WTC11 (cell line): ENCODE measurements at regions not wholly inside any gene's neighbourhood (a gene's known extent, or its start where the extent isn't known, plus 50 kb on each side); places are given as distances from the start of the nearest gene placed in this dataset.

Experiments
- ATAC-seq: fragments of 200-7000 bp; cut with Tn5 transposase; 2 replicates; pipeline ENCODE4 v1.10.0; 2021; ENCODE audit warnings: mild to moderate bottlenecking, moderate library complexity
- CTCF ChIA-PET: fragments of 300-600 bp; sonication (Branson Sonifier 250); formaldehyde crosslinking; loops from one replicate; lab custom pipeline; 2021; ENCODE audit warnings: antibody characterized with exemption; lab: Charles Lee
- POLR2A ChIA-PET: fragments of 350-600 bp; sonication (Branson Sonifier 250); formaldehyde crosslinking; loops from one replicate; lab custom pipeline; 2021; ENCODE audit warnings: antibody characterized with exemption; lab: Charles Lee
- DNase-seq: peaks from one replicate; pipeline ENCODE4 v3.0.0; 2021; ENCODE audit warnings: low spot score
- H3K27ac Mint-ChIP-seq: 2 replicates; pipeline ENCODE4 v1.8.0; 2021; ENCODE audit warnings: mixed read lengths
- H3K27me3 Mint-ChIP-seq: 2 replicates; pipeline ENCODE4 v1.8.0; 2021; ENCODE audit warnings: low read depth, mild to moderate bottlenecking, moderate library complexity, mixed read lengths
- H3K36me3 Mint-ChIP-seq: 2 replicates; pipeline ENCODE4 v1.8.0; 2021; ENCODE audit warnings: mixed read lengths
- H3K4me1 Mint-ChIP-seq: 2 replicates; pipeline ENCODE4 v1.8.0; 2022; ENCODE audit warnings: mixed read lengths
- H3K4me3 Mint-ChIP-seq: 2 replicates; pipeline ENCODE4 v1.8.0; 2021; ENCODE audit warnings: mild to moderate bottlenecking, moderate library complexity, mixed read lengths
- H3K9me3 Mint-ChIP-seq: 2 replicates; pipeline ENCODE4 v1.8.0; 2021; ENCODE audit warnings: mixed read lengths
- ATF1 ChIP-seq: sonication (generic); formaldehyde crosslinking; IDR thresholded peaks from 2 replicates; pipeline ENCODE4 v1.8.1; 2023; ENCODE audit warnings: mild to moderate bottlenecking, moderate library complexity, missing genetic modification reagents
- CBFB ChIP-seq: sonication (generic); formaldehyde crosslinking; IDR thresholded peaks from 2 replicates; pipeline ENCODE4 v1.8.1; 2022; ENCODE audit warnings: mild to moderate bottlenecking, low read depth, missing genetic modification reagents
- CREB1 ChIP-seq: sonication (generic); formaldehyde crosslinking; IDR thresholded peaks from 2 replicates; pipeline ENCODE4 v1.8.0; 2023; ENCODE audit warnings: mild to moderate bottlenecking, missing genetic modification reagents
- FOXJ3 ChIP-seq: sonication (generic); formaldehyde crosslinking; IDR thresholded peaks from 2 replicates; pipeline ENCODE4 v1.9.0; 2021; ENCODE audit warnings: missing genetic modification reagents, mild to moderate bottlenecking, borderline replicate concordance
- GRHL2 ChIP-seq: fragments of 250-450 bp; sonication (Bioruptor Pico); IDR thresholded peaks from 2 replicates; pipeline ENCODE4 v1.8.0; 2022; ENCODE audit warnings: mild to moderate bottlenecking, moderate library complexity; ENCODE audit not compliant: insufficient replicate concordance, severe bottlenecking
- HMGA2 ChIP-seq: fragments of 250-450 bp; sonication (Bioruptor Pico); IDR thresholded peaks from 2 replicates; pipeline ENCODE4 v1.4.0; 2021; ENCODE audit warnings: mild to moderate bottlenecking, moderate library complexity
- IRF2 ChIP-seq: sonication (generic); formaldehyde crosslinking; IDR thresholded peaks from 2 replicates; pipeline ENCODE4 v1.8.0; 2022; ENCODE audit warnings: low read depth, missing genetic modification reagents, borderline replicate concordance
- NFYB ChIP-seq: sonication (generic); formaldehyde crosslinking; conservative IDR thresholded peaks from 2 replicates; pipeline ENCODE4 v1.8.0; 2022; ENCODE audit warnings: low read depth, missing genetic modification reagents
- SP1 ChIP-seq: sonication (generic); formaldehyde crosslinking; conservative IDR thresholded peaks from 2 replicates; pipeline ENCODE4 v1.8.1; 2022; ENCODE audit warnings: missing genetic modification reagents
- ZNF121 ChIP-seq: sonication (generic); formaldehyde crosslinking; IDR thresholded peaks from 2 replicates; pipeline ENCODE4 v1.8.0; 2023; ENCODE audit warnings: missing genetic modification reagents
- ZNF232 ChIP-seq: sonication (generic); formaldehyde crosslinking; IDR thresholded peaks from 2 replicates; pipeline ENCODE4 v1.8.0; 2022; ENCODE audit warnings: mild to moderate bottlenecking, missing genetic modification reagents
- ZNF671 ChIP-seq: fragments of 250-450 bp; sonication (Bioruptor Pico); IDR thresholded peaks from 2 replicates; pipeline ENCODE4 v1.8.0; 2021; ENCODE audit warnings: mild to moderate bottlenecking
- TF ChIP-seq, protein P1 (sequence below): sonication (generic); formaldehyde crosslinking; IDR thresholded peaks from 2 replicates; pipeline ENCODE4 v1.8.0; 2022; ENCODE audit warnings: mild to moderate bottlenecking, missing genetic modification reagents
- TF ChIP-seq, protein P2 (sequence below): sonication (generic); formaldehyde crosslinking; IDR thresholded peaks from 2 replicates; pipeline ENCODE4 v1.8.0; 2022; ENCODE audit warnings: mild to moderate bottlenecking, missing genetic modification reagents
- TF ChIP-seq, protein P3 (sequence below): sonication (generic); formaldehyde crosslinking; IDR thresholded peaks from 2 replicates; pipeline ENCODE4 v1.8.1; 2022; ENCODE audit warnings: mild to moderate bottlenecking, moderate library complexity, missing genetic modification reagents
- TF ChIP-seq, protein P4 (sequence below): sonication (generic); formaldehyde crosslinking; IDR thresholded peaks from 2 replicates; pipeline ENCODE4 v1.8.1; 2022; ENCODE audit warnings: missing genetic modification reagents, borderline replicate concordance
- TF ChIP-seq, protein P5 (sequence below): sonication (generic); formaldehyde crosslinking; IDR thresholded peaks from 2 replicates; pipeline ENCODE4 v1.8.1; 2023; ENCODE audit warnings: mild to moderate bottlenecking, missing genetic modification reagents
- TF ChIP-seq, protein P6 (sequence below): fragments of 250-450 bp; sonication (Bioruptor Pico); IDR thresholded peaks from 2 replicates; pipeline ENCODE4 v1.9.0; 2021; ENCODE audit warnings: moderate library complexity, mild to moderate bottlenecking, inconsistent platforms, borderline replicate concordance
- TF ChIP-seq, protein P7 (sequence below): sonication (generic); formaldehyde crosslinking; IDR thresholded peaks from 2 replicates; pipeline ENCODE4 v1.8.1; 2023; ENCODE audit warnings: mild to moderate bottlenecking, moderate library complexity, missing genetic modification reagents

DNA sequence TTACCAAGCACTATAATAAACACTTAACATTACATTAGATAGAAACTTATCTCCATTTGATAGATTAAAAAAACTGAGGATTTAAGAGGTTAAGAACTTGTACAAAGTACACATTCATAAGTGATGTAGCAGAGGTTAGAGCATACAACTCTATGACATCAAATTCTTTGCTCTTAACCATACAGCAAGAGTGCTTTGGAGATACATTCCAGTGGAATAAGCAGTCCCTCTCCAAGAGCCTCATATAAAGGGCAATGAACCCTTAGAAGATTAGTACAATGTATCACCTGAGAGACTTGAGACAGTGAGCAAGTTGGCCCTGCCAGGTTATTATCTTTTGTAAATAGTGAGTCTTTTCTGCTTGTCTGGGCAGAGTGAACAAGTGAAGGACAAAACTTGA, 600.4 kb upstream of the CT83 start:
- TF ChIP-seq, protein P1, sequence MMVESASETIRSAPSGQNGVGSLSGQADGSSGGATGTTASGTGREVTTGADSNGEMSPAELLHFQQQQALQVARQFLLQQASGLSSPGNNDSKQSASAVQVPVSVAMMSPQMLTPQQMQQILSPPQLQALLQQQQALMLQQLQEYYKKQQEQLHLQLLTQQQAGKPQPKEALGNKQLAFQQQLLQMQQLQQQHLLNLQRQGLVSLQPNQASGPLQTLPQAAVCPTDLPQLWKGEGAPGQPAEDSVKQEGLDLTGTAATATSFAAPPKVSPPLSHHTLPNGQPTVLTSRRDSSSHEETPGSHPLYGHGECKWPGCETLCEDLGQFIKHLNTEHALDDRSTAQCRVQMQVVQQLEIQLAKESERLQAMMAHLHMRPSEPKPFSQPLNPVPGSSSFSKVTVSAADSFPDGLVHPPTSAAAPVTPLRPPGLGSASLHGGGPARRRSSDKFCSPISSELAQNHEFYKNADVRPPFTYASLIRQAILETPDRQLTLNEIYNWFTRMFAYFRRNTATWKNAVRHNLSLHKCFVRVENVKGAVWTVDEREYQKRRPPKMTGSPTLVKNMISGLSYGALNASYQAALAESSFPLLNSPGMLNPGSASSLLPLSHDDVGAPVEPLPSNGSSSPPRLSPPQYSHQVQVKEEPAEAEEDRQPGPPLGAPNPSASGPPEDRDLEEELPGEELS (CRISPR knock-in tag), result no peak
- TF ChIP-seq CREB1 (CRISPR knock-in tag) (no peak), CBFB (CRISPR knock-in tag) (no peak), NFYB (CRISPR knock-in tag) (no peak), IRF2 (CRISPR knock-in tag) (no peak), GRHL2 (CRISPR knock-in tag) (no peak)
- TF ChIP-seq, protein P2, sequence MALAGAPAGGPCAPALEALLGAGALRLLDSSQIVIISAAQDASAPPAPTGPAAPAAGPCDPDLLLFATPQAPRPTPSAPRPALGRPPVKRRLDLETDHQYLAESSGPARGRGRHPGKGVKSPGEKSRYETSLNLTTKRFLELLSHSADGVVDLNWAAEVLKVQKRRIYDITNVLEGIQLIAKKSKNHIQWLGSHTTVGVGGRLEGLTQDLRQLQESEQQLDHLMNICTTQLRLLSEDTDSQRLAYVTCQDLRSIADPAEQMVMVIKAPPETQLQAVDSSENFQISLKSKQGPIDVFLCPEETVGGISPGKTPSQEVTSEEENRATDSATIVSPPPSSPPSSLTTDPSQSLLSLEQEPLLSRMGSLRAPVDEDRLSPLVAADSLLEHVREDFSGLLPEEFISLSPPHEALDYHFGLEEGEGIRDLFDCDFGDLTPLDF (CRISPR knock-in tag), result no peak
- TF ChIP-seq, protein P3, sequence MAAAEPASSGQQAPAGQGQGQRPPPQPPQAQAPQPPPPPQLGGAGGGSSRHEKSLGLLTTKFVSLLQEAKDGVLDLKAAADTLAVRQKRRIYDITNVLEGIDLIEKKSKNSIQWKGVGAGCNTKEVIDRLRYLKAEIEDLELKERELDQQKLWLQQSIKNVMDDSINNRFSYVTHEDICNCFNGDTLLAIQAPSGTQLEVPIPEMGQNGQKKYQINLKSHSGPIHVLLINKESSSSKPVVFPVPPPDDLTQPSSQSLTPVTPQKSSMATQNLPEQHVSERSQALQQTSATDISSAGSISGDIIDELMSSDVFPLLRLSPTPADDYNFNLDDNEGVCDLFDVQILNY (CRISPR knock-in tag), result no peak
- TF ChIP-seq, all 79 proteins: peak for 0
- DNase-seq (no peak), ATAC-seq (no peak)
- no peak overlapping the region for H3K27ac Mint-ChIP-seq
- ChIA-PET POLR2A (no interaction called here), CTCF (no interaction called here)
- no peaks in the 10 kb centered on the region for H3K27me3 Mint-ChIP-seq
- H3K36me3 Mint-ChIP-seq, result no peaks in the 10 kb centered on the region
- no peaks in the 10 kb centered on the region; the same call in 1 of the 2 replicates for H3K9me3 Mint-ChIP-seq
- no peak overlapping the region for H3K4me3 Mint-ChIP-seq
- H3K4me1 Mint-ChIP-seq, result no peaks in the 10 kb centered on the region

DNA sequence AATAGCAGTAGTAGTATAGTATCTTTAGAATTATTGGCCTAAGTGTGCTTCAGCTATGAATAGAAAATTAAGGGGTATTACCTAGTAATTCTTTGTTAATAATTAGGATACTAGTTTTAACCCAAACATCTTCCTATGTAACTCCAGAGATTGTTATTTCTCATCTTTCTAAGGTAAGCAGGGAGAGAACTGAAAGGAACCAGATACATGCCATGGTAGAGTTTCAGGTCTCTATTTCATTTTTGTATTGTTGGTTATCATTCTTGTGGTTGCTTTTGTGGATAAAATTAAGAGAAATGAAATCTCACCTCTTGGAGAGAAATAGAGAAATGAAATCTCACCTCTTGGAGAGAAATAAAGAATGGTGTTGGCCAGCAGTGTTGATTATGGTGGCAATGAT, 597.1 kb upstream of the CT83 start:
- H3K27me3 Mint-ChIP-seq, result no peaks in the 10 kb centered on the region
- ChIA-PET CTCF (no interaction called here), POLR2A (no interaction called here)
- DNase-seq, result no peak
- no peak for TF ChIP-seq SP1 (CRISPR knock-in tag)
- TF ChIP-seq ZNF121 (CRISPR knock-in tag), result no peak
- TF ChIP-seq, protein P2 (CRISPR knock-in tag), result no peak
- TF ChIP-seq, protein P4, sequence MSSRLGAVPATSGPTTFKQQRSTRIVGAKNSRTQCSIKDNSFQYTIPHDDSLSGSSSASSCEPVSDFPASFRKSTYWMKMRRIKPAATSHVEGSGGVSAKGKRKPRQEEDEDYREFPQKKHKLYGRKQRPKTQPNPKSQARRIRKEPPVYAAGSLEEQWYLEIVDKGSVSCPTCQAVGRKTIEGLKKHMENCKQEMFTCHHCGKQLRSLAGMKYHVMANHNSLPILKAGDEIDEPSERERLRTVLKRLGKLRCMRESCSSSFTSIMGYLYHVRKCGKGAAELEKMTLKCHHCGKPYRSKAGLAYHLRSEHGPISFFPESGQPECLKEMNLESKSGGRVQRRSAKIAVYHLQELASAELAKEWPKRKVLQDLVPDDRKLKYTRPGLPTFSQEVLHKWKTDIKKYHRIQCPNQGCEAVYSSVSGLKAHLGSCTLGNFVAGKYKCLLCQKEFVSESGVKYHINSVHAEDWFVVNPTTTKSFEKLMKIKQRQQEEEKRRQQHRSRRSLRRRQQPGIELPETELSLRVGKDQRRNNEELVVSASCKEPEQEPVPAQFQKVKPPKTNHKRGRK (CRISPR knock-in tag), result no peak
- TF ChIP-seq NFYB (CRISPR knock-in tag), result no peak
- TF ChIP-seq, protein P5, sequence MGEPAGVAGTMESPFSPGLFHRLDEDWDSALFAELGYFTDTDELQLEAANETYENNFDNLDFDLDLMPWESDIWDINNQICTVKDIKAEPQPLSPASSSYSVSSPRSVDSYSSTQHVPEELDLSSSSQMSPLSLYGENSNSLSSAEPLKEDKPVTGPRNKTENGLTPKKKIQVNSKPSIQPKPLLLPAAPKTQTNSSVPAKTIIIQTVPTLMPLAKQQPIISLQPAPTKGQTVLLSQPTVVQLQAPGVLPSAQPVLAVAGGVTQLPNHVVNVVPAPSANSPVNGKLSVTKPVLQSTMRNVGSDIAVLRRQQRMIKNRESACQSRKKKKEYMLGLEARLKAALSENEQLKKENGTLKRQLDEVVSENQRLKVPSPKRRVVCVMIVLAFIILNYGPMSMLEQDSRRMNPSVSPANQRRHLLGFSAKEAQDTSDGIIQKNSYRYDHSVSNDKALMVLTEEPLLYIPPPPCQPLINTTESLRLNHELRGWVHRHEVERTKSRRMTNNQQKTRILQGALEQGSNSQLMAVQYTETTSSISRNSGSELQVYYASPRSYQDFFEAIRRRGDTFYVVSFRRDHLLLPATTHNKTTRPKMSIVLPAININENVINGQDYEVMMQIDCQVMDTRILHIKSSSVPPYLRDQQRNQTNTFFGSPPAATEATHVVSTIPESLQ (CRISPR knock-in tag), result no peak
- TF ChIP-seq ATF1, result no peak
- TF ChIP-seq, protein P6, sequence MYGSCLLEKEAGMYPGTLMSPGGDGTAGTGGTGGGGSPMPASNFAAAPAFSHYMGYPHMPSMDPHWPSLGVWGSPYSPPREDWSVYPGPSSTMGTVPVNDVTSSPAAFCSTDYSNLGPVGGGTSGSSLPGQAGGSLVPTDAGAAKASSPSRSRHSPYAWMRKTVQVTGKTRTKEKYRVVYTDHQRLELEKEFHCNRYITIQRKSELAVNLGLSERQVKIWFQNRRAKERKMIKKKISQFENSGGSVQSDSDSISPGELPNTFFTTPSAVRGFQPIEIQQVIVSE (CRISPR knock-in tag), result no peak
- TF ChIP-seq ZNF232, result no peak
- no peak for TF ChIP-seq FOXJ3 (CRISPR knock-in tag)
- TF ChIP-seq, protein P1 (CRISPR knock-in tag), result no peak
- TF ChIP-seq ZNF671 (CRISPR knock-in tag), result no peak
- TF ChIP-seq, protein P7, sequence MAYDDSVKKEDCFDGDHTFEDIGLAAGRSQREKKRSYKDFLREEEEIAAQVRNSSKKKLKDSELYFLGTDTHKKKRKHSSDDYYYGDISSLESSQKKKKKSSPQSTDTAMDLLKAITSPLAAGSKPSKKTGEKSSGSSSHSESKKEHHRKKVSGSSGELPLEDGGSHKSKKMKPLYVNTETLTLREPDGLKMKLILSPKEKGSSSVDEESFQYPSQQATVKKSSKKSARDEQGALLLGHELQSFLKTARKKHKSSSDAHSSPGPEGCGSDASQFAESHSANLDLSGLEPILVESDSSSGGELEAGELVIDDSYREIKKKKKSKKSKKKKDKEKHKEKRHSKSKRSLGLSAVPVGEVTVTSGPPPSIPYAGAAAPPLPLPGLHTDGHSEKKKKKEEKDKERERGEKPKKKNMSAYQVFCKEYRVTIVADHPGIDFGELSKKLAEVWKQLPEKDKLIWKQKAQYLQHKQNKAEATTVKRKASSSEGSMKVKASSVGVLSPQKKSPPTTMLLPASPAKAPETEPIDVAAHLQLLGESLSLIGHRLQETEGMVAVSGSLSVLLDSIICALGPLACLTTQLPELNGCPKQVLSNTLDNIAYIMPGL (CRISPR knock-in tag), result no peak
- no peak for TF ChIP-seq HMGA2
- no peak for ATAC-seq
- H3K36me3 Mint-ChIP-seq, result no peaks in the 10 kb centered on the region
- H3K4me3 Mint-ChIP-seq, result no peak overlapping the region
- no peaks in the 10 kb centered on the region for H3K4me1 Mint-ChIP-seq
- no peaks in the 10 kb centered on the region; the same call in 1 of the 2 replicates for H3K9me3 Mint-ChIP-seq
- no peak overlapping the region for H3K27ac Mint-ChIP-seq
